Caco-2 (cell line): ENCODE measurements at regions not wholly inside any gene's neighbourhood (a gene's known extent, or its start where the extent isn't known, plus 50 kb on each side); places are given as distances from the start of the nearest gene placed in this dataset.

Source experiments
- BruUV-seq: library from RNA; stranded (reverse); fragments of 400-500 nt; replicated peaks from 2 replicates; lab custom pipeline; 2021; lab: Mats Ljungman, UMichigan
- CTCF ChIA-PET: fragments of 300-600 bp; sonication (Branson Sonifier 250); formaldehyde crosslinking; loops from one replicate; lab custom pipeline; 2022; ENCODE audit warnings: antibody characterized with exemption; lab: Charles Lee
- POLR2A ChIA-PET: fragments of 300-600 bp; sonication (Branson Sonifier 250); formaldehyde crosslinking; loops from one replicate; lab custom pipeline; 2022; ENCODE audit warnings: antibody characterized with exemption; lab: Charles Lee
- DNase-seq, 2 experiments: peaks; one replicate each; pipeline versions ENCODE4 v3.0.0 to v3.0.0-alpha.2; 2020 to 2022
- H3K27me3 ChIP-seq: replicated peaks from 2 replicates; pipeline ENCODE4 v1.6.0; 2011; ENCODE audit warnings: low read length; ENCODE audit not compliant: control insufficient read depth, insufficient read depth
- H3K36me3 ChIP-seq: 2 replicates; pipeline ENCODE4 v1.5.1; 2011; ENCODE audit warnings: low read length; ENCODE audit not compliant: control insufficient read depth, insufficient read depth
- H3K4me1 ChIP-seq: fragments of 250-450 bp; sonication (Bioruptor Pico); 2 replicates; pipeline ENCODE4 v1.5.1; 2020; ENCODE audit warnings: mild to moderate bottlenecking
- H3K4me3 ChIP-seq: 2 replicates; pipeline ENCODE4 v1.5.1; 2011; ENCODE audit warnings: low read depth, mild to moderate bottlenecking, control low read depth, low read length
- H3K9me3 ChIP-seq: fragments of 250-450 bp; sonication (Bioruptor Pico); 2 replicates; pipeline ENCODE4 v1.5.1; 2020; ENCODE audit warnings: mild to moderate bottlenecking, moderate library complexity
- H3K27ac Mint-ChIP-seq: one replicate; pipeline ENCODE4 v1.8.0; 2022; ENCODE audit warnings: mixed read lengths; ENCODE audit not compliant: unreplicated experiment
- H3K27me3 Mint-ChIP-seq: one replicate; pipeline ENCODE4 v1.8.0; 2022; ENCODE audit warnings: mixed read lengths; ENCODE audit not compliant: insufficient read depth, unreplicated experiment
- H3K36me3 Mint-ChIP-seq: one replicate; pipeline ENCODE4 v1.8.0; 2022; ENCODE audit warnings: mild to moderate bottlenecking, mixed read lengths; ENCODE audit not compliant: insufficient read depth, unreplicated experiment
- H3K4me1 Mint-ChIP-seq: one replicate; pipeline ENCODE4 v1.8.0; 2022; ENCODE audit warnings: low read depth, mixed read lengths; ENCODE audit not compliant: unreplicated experiment
- H3K4me3 Mint-ChIP-seq: one replicate; pipeline ENCODE4 v1.8.0; 2022; ENCODE audit warnings: mild to moderate bottlenecking, moderate library complexity, mixed read lengths; ENCODE audit not compliant: unreplicated experiment
- H3K9me3 Mint-ChIP-seq: one replicate; pipeline ENCODE4 v1.8.0; 2022; ENCODE audit warnings: mixed read lengths; ENCODE audit not compliant: unreplicated experiment
- CTCF ChIP-seq, 2 experiments: fragments of 200-600 bp in 1 of 2; IDR thresholded peaks; 1 replicate in 1 of 2; 2 replicates in 1 of 2; pipeline versions ENCODE4 v1.5.1 to v1.8.0; 2011 to 2022; ENCODE audit warnings: antibody characterized with exemption in 1 of 2, control low read depth in 1 of 2, inconsistent platforms in 1 of 2, low read depth in 1 of 2, low read length in 1 of 2, mild to moderate bottlenecking in 1 of 2, moderate library complexity in 1 of 2; ENCODE audit not compliant: insufficient read depth in 1 of 2, severe bottlenecking in 1 of 2, unreplicated experiment in 1 of 2
- intact Hi-C: fragments of 100-400 bp; cut with micrococcal nuclease; formaldehyde crosslinking; loops from one replicate; pipeline ENCODE4 v1.10.0; 2022; ENCODE audit not compliant: unreplicated experiment

GRCh38 chr13:82719987-82720386 is 1162.3 kb downstream of the SLITRK1 start:
- H3K4me3 ChIP-seq: no peak overlapping the region
- intact Hi-C loops: no loop called here
- no peaks in the 10 kb centered on the region for H3K9me3 ChIP-seq
- H3K27me3 Mint-ChIP-seq: no peaks in the 10 kb centered on the region
- H3K27ac Mint-ChIP-seq: no peak overlapping the region
- BruUV-seq: no TSS peak
- no peaks in the 10 kb centered on the region for H3K4me1 ChIP-seq
- no peaks in the 10 kb centered on the region for H3K27me3 ChIP-seq
- ChIA-PET CTCF (no interaction called here), POLR2A (no interaction called here)
- H3K36me3 ChIP-seq: no peaks in the 10 kb centered on the region
- H3K9me3 Mint-ChIP-seq: no peaks in the 10 kb centered on the region
- H3K4me3 Mint-ChIP-seq: no peak overlapping the region
- no peaks in the 10 kb centered on the region for H3K36me3 Mint-ChIP-seq
- no peak for DNase-seq
- no peak for TF ChIP-seq CTCF (IDR thresholded peaks at IDR 0.05; ENCODE audit: insufficient read depth in 1 of 2, low read depth in 1 of 2, low read length in 1 of 2, severe bottlenecking in 1 of 2, unreplicated experiment in 1 of 2)
- no peaks in the 10 kb centered on the region for H3K4me1 Mint-ChIP-seq

DNA sequence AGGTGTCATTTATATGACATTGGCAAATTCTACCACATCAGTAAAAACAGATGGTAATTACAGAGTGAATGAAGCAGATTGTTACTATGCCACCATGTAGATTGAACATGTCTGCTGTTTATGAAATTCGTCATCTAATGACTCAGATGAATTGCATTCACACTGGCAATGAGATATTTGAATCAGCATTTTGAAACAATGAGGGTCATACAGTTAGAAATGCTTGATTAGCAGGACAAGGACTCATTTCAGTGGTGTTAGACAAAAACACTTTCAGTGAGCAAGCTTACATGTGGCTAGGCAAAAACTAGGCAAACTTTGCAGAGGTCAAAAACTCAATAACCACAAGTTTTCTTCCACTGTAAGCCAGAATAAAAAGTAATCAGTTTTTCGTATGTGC is 1165.0 kb downstream of the SLITRK1 start:
- no peak for TF ChIP-seq CTCF (IDR thresholded peaks at IDR 0.05; ENCODE audit: insufficient read depth in 1 of 2, low read depth in 1 of 2, low read length in 1 of 2, severe bottlenecking in 1 of 2, unreplicated experiment in 1 of 2)
- no peaks in the 10 kb centered on the region for H3K9me3 ChIP-seq
- H3K4me3 ChIP-seq: no peak overlapping the region
- ChIA-PET POLR2A (no interaction called here), CTCF (no interaction called here)
- H3K36me3 ChIP-seq: no peaks in the 10 kb centered on the region
- no peaks in the 10 kb centered on the region for H3K27me3 Mint-ChIP-seq
- H3K4me3 Mint-ChIP-seq: no peak overlapping the region
- H3K9me3 Mint-ChIP-seq: no peaks in the 10 kb centered on the region
- H3K27ac Mint-ChIP-seq: no peak overlapping the region
- BruUV-seq: no TSS peak
- H3K27me3 ChIP-seq: no peaks in the 10 kb centered on the region
- H3K4me1 Mint-ChIP-seq: no peaks in the 10 kb centered on the region
- intact Hi-C loops: no loop called here
- no peak for DNase-seq
- H3K4me1 ChIP-seq: no peaks in the 10 kb centered on the region
- no peaks in the 10 kb centered on the region for H3K36me3 Mint-ChIP-seq

DNA sequence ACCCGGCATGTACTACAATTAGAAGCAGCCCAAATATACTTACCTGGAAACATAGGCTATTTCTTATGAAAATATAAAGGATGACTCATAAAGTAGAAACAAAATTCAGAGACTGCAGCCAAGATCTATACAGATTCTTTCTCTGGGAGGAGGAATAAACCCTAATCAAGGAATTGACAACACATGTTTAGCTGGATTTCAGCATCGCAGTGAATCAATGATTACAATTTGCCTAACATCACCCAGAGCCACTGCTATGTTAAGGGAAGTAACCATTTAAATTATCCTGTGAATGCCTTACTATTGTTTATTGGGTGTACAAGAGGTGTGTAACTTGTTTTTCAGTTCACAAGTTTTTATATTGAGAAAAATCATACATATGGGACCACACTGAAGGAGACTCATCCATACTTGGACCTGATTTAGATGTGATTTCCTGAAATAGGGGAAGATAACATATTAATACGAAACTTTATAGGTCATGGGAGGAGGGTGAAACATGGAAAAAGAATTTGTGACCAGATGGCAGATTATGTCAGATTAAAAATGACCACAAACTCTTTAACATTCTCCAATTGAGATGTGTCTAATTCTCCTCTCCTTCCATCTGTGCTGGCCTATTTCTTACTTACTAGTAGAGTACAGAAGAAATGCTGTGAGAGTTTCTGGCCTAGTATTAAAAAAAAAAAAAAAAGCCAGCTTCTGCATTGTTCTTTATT is 1168.4 kb downstream of the SLITRK1 start:
- H3K27me3 Mint-ChIP-seq: no peaks in the 10 kb centered on the region
- POLR2A ChIA-PET: interaction anchor here (0.6 kb wide), 1 partner anchor 1572 kb away, joined by 3 read pairs; no protein-coding TSS in a partner anchor
- H3K27ac Mint-ChIP-seq: no peak overlapping the region
- no peak overlapping the region for H3K4me3 ChIP-seq
- H3K4me1 Mint-ChIP-seq: no peaks in the 10 kb centered on the region
- no peaks in the 10 kb centered on the region for H3K36me3 ChIP-seq
- CTCF ChIA-PET: no interaction called here
- DNase-seq: no peak
- H3K4me3 Mint-ChIP-seq: no peak overlapping the region
- no TSS peak for BruUV-seq
- H3K27me3 ChIP-seq: no peaks in the 10 kb centered on the region
- no peaks in the 10 kb centered on the region for H3K9me3 ChIP-seq
- H3K4me1 ChIP-seq: no peaks in the 10 kb centered on the region
- intact Hi-C loops: no loop called here
- H3K9me3 Mint-ChIP-seq: no peaks in the 10 kb centered on the region
- H3K36me3 Mint-ChIP-seq: no peaks in the 10 kb centered on the region
- TF ChIP-seq CTCF (IDR thresholded peaks at IDR 0.05; ENCODE audit: insufficient read depth in 1 of 2, low read depth in 1 of 2, low read length in 1 of 2, severe bottlenecking in 1 of 2, unreplicated experiment in 1 of 2): no peak
